Left lung (tissue), 4 donors: ENCODE measurements at regions not wholly inside any gene's neighbourhood (a gene's known extent, or its start where the extent isn't known, plus 50 kb on each side); places are given as distances from the start of the nearest gene placed in this dataset.
A peak's percentile ranks its signal among the peaks of the same experiment; 100 is the strongest.
"Not testable (repeated sequence)": the region's sequence is repeated elsewhere in the genome, so short reads cannot be mapped to it uniquely, and the experiment has no call there.

ENCODE experiments used
- ATAC-seq: fragments of 200-7000 bp; cut with Tn5 transposase; one replicate; pipeline ENCODE4 v1.9.1; 2020; ENCODE audit warnings: moderate library complexity
- DNase-seq, 4 donors: peaks; one replicate each; pipeline ENCODE4 v3.0.0-alpha.2; 2013 to 2020
- H3K27ac ChIP-seq, 2 donors: fragments of 200-600 bp; sonication (generic) in 1 of 2; one replicate each; pipeline versions ENCODE4 v1.5.0 to v1.8.0; 2020 to 2021
- H3K27me3 ChIP-seq, 2 donors: fragments of 200-600 bp; sonication (generic) in 1 of 2; one replicate each; pipeline versions ENCODE4 v1.5.0 to v1.8.0; 2020 to 2021
- H3K36me3 ChIP-seq, 2 donors: fragments of 200-600 bp; sonication (generic) in 1 of 2; one replicate each; pipeline versions ENCODE4 v1.5.0 to v1.8.0; 2020 to 2021
- H3K4me1 ChIP-seq, 2 donors: fragments of 200-600 bp; one replicate each; pipeline ENCODE4 v1.8.0; 2021
- H3K4me3 ChIP-seq, 2 donors: fragments of 200-600 bp; sonication (generic) in 1 of 2; one replicate each; pipeline versions ENCODE4 v1.5.0 to v1.8.0; 2020 to 2021; ENCODE audit warnings: mild to moderate bottlenecking in 1 of 2
- H3K9me3 ChIP-seq, 2 donors: fragments of 200-600 bp; sonication (generic) in 1 of 2; one replicate each; pipeline versions ENCODE4 v1.5.0 to v1.8.0; 2020 to 2021
- CTCF ChIP-seq, 2 donors: fragments of 200-600 bp; sonication (generic) in 1 of 2; IDR thresholded peaks; one replicate each; pipeline versions ENCODE4 v1.5.0 to v1.8.0; 2021; ENCODE audit warnings: antibody characterized with exemption in 2 of 2
- intact Hi-C, 2 donors: fragments of 100-400 bp; cut with DNase I; formaldehyde crosslinking; loops; one replicate each; pipeline versions ENCODE4 v1.11.2 to v1.14.2; 2022
- donor health status: DM: no; HTN: yes; CAD: no.
- donor health status: DM: no; HTN: no; CAD: no.

GRCh38 chr7:153406486-153406872 is 645.7 kb upstream of the DPP6 start:
- H3K27me3 ChIP-seq, result no peaks in the 10 kb centered on the region
- intact Hi-C loops, result no loop called here
- no peaks in the 10 kb centered on the region for H3K4me1 ChIP-seq
- H3K36me3 ChIP-seq, result no peaks in the 10 kb centered on the region
- H3K27ac ChIP-seq, result no peak overlapping the region
- no peak overlapping the region for H3K4me3 ChIP-seq
- H3K9me3 ChIP-seq, result peaks cover 0 to 7% of the 10 kb centered on the region in 2 donors
- no peak for TF ChIP-seq CTCF (IDR thresholded peaks at IDR 0.05)
- DNase-seq (no peak), ATAC-seq (no peak)

- DNase-seq, result no peak
- Histone ChIP-seq H3K36me3 (no peaks in the 10 kb centered on the region), H3K27ac (no peak overlapping the region), H3K27me3 (no peaks in the 10 kb centered on the region), H3K9me3 (peaks cover 0 to 12% of the 10 kb centered on the region in 2 donors), H3K4me3 (no peak overlapping the region), H3K4me1 (no peaks in the 10 kb centered on the region)
- intact Hi-C loops, result no loop called here
- no peak for ATAC-seq
- no peak for TF ChIP-seq CTCF (IDR thresholded peaks at IDR 0.05)
Measured at GRCh38 chr7:153407291-153408046, 644.7 kb upstream of the DPP6 start.

- no peak for TF ChIP-seq CTCF (IDR thresholded peaks at IDR 0.05)
- no peak for ATAC-seq
- H3K27ac ChIP-seq, result no peak overlapping the region
- no peaks in the 10 kb centered on the region for H3K4me1 ChIP-seq
- DNase-seq, result no peak
- H3K9me3 ChIP-seq, result peaks cover 0 to 21% of the 10 kb centered on the region in 2 donors
- H3K36me3 ChIP-seq, result no peaks in the 10 kb centered on the region
- intact Hi-C loops, result no loop called here
- H3K4me3 ChIP-seq, result no peak overlapping the region
- no peaks in the 10 kb centered on the region for H3K27me3 ChIP-seq
Measured at GRCh38 chr7:153408360-153409335, 643.5 kb upstream of the DPP6 start.

- H3K4me3 ChIP-seq, H3K4me1 ChIP-seq, ATAC-seq, H3K36me3 ChIP-seq, H3K27ac ChIP-seq, DNase-seq, H3K27me3 ChIP-seq, intact Hi-C loops: not testable (repeated sequence)
- H3K9me3 ChIP-seq, result peaks cover 0 to 23% of the 10 kb centered on the region in 2 donors
Measured at GRCh38 chr7:153409567-153410342, 642.4 kb upstream of the DPP6 start.

GRCh38 chr7:153410997-153411642 is 641.1 kb upstream of the DPP6 start:
- H3K4me1 ChIP-seq, ATAC-seq, H3K27ac ChIP-seq, H3K27me3 ChIP-seq, DNase-seq, intact Hi-C loops, H3K4me3 ChIP-seq, H3K36me3 ChIP-seq: not testable (repeated sequence)
- peaks cover 0 to 28% of the 10 kb centered on the region in 2 donors for H3K9me3 ChIP-seq

- intact Hi-C loops, H3K4me3 ChIP-seq, H3K27me3 ChIP-seq, H3K36me3 ChIP-seq, H3K4me1 ChIP-seq, H3K27ac ChIP-seq, ATAC-seq: not testable (repeated sequence)
- DNase-seq, result peak in 1 of 4 donors; percentile 60
- peaks cover 0 to 33% of the 10 kb centered on the region in 2 donors for H3K9me3 ChIP-seq
Measured at GRCh38 chr7:153412114-153412823, 639.9 kb upstream of the DPP6 start.

- H3K27ac ChIP-seq, H3K4me1 ChIP-seq, H3K4me3 ChIP-seq, ATAC-seq, H3K36me3 ChIP-seq, intact Hi-C loops, H3K27me3 ChIP-seq: not testable (repeated sequence)
- peaks cover 0 to 33% of the 10 kb centered on the region in 2 donors for H3K9me3 ChIP-seq
- DNase-seq, result peak in 1 of 4 donors; percentile 51
Measured at GRCh38 chr7:153412824-153413198, 639.4 kb upstream of the DPP6 start.
